GM18511 (cell line): ENCODE measurements at regions not wholly inside any gene's neighbourhood (a gene's known extent, or its start where the extent isn't known, plus 50 kb on each side); places are given as distances from the start of the nearest gene placed in this dataset.

Source experiments
- ATAC-seq: cut with Tn5 transposase; IDR thresholded peaks from one replicate; pipeline ENCODE4 v1.9.1; 2021; ENCODE audit warnings: mild to moderate bottlenecking, moderate library complexity; ENCODE audit not compliant: unreplicated experiment

DNA sequence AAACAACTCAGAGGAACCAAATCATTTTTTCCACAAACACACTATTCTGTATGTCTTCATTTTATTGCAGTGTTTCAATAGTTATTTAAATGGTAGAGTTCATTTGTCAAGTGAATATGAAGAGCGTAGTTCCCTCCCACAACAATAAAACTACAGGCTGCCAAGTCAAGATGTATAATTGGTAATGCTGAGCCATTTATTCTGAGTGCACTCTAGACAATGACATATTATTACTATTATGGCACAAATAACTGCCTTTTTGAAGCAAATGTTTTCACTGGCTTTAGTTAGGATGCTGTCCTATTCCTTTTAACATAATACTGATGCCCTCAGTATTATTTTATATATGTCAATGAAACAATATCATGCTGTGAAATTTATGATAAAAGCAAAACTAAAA lies 102.7 kb upstream of the PCDH15 start:
- ATAC-seq: no peak

DNA sequence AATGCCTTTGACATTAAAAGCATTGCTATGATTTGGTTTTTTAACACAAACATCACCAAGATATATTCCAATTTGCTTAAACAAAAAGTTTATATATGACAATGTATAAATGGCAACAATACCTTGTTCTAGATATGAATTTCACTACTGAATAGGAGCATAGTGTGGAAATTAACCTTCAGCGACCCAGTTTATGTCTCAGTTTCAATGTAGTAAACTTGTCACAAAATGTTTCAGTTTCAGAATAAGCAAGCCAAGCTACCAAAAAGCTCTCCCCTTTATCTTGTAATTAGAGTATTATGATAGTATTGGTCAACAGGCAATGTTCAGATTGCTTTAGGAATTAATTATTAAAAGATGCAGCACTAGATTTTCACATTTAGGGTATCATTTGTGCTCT lies 99.6 kb upstream of the PCDH15 start:
- peak; percentile 93 for ATAC-seq

DNA sequence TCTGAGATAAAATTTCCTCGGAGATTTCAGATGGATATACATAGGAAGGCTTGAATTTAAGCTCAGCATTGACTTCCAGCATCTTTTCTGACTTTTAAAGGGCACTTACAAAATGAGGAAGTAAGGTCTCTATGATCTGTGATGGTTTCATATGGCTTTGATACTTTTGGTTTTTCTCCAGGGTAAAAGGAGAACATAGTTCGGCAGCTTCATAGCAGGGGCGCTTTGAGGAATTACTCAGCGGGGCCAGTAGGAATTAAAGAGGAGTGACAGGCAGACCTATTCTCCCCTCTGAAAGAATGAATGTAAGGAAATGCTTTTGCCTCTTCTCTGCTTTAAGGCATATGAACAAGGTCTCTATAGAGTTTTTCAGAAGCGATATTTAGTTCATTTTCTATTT lies 80.0 kb upstream of the PCDH15 start:
- ATAC-seq: no peak

DNA sequence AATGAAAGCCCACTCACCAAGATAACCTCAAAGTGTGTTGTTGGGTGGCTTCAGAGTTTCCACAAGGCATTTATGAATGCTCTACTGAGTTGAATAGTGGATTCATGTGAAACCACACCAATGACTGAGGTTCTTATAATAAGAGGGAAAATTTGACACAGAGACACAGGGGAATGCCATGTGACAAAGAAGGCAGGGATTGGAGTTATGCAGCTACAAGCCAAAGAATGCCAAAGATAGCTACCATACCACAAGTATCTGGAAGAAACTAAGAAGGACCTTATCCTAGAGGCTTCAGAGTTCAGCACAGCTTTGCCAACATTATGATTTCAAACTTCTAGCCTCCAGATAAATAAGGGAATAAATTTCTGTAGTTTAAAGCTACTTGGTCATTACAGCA lies 68.0 kb upstream of the PCDH15 start:
- no peak for ATAC-seq

DNA sequence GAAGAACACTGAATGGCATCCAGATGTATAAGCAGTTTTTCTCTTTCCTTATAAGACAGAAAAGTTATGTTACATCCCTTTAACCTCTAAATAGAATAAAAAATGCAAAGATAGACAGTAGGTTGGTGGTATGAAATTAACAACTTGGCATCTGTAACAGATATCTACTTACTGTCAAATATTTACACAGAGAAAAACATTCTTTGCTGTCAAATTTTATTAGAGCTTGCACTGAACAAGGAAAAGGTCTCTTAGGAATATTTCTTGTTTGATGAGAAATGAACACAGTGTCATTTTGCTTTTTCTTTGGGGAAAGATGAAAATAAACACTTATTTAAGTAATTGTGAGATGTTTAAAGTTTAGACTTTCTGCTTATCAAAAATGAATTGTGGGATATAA lies 65.6 kb upstream of the PCDH15 start:
- ATAC-seq: no peak

DNA sequence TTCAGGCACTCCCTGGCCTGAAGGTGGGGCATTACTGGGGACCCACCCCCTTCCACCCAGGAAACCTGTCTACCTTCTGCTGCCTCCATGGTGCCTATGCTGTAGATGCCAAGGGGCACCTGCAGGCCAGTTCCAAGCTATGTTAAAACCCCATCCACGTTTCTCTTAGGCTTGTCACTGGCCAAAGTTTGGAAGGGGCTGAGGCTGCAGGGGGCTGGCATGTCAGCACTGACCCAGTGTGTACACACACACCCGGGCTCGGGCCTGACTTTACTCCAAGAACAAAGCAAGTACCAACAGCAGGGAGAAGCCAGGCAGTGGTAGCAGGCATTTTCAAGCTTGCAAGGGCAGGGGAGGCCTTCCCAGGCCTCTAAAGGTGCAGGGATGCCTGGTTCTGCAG lies 53.8 kb upstream of the PCDH15 start:
- ATAC-seq: no peak

DNA sequence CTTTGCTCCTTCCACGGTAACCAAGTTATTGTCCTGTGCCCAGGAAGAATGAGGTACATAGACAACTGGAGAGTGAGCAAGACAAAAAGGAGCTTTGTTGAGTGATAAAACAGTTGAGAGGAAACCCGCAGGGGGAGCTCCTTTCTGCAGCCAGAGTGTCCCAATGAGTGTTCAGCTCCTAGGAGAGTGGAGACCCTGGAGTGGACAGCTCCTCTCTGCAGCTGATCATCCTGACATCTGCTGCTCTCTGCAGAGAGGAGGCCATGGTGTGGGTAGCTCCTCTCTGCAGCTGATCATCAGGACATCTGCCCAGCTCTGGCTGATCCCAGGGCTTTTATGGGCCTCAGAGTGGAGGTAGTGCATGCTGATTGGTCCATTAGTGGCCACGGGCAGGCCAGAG lies 53.4 kb upstream of the PCDH15 start:
- no peak for ATAC-seq

DNA sequence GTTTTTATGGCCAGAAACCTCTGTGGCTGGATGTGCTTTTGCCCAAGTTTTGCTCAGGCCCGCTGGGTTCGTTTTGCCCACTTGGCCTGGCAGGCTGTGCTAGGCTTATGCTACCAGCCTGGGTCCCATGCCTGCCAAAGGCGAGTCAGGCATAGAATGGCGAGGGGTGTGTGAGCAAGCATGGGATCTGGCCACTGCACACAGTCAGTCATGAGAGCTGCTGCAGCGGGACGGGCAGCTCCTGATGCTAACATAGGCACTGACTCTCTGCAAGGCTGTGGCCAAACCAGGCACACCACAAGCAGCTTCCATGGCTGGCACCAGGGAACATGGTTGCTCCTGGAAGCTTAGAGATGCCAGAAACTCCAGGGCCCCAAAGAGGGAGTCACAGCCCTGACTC lies 52.9 kb upstream of the PCDH15 start:
- no peak for ATAC-seq
